Tibial nerve (tissue), 3 donors: ENCODE measurements at regions not wholly inside any gene's neighbourhood (a gene's known extent, or its start where the extent isn't known, plus 50 kb on each side); places are given as distances from the start of the nearest gene placed in this dataset.

ENCODE experiments used
- EP300 ChIP-seq, 2 donors: sonication (generic); formaldehyde crosslinking; IDR thresholded peaks; one replicate each; pipeline ENCODE4 v1.6.1; 2017; ENCODE audit warnings: antibody characterized with exemption in 2 of 2, mild to moderate bottlenecking in 1 of 2
- POLR2A ChIP-seq, 2 donors: fragments of 450-650 bp; IDR thresholded peaks; one replicate each; pipeline ENCODE4 v1.6.1; 2017; ENCODE audit warnings: antibody characterized with exemption in 2 of 2, mild to moderate bottlenecking in 2 of 2, moderate library complexity in 2 of 2

DNA sequence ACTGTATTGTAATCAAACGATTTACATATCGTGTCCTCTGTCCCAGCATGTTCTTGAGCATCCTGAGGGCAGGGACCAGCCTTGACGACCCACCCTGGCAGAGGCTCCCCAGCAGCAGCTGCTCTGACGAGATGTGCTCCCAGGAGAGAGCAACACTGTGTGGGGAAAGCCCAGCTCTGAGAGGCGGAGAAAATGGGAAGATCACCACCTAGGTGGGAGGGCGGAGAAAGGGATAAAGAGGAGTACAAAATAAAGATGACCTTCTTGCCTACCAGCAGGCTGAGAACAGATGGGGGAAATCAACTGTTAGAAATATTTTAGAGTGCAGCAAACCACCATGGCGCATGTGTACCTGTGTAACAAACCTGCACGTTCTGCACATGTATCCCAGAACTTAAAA is 71.5 kb upstream of the CAPRIN2 start:
- TF ChIP-seq EP300 (IDR thresholded peaks at IDR 0.05) (no peak), POLR2A (IDR thresholded peaks at IDR 0.05) (no peak)
